ENCODE measurements at regions not wholly inside any gene's neighbourhood (a gene's known extent, or its start where the extent isn't known, plus 50 kb on each side); places are given as distances from the start of the nearest gene placed in this dataset.

- no peak for DNase-seq
Observed at GRCh38 chr5:164041105-164041504, 535.7 kb downstream of the MAT2B start.

GRCh38 chr5:164048359-164048926, 543.0 kb downstream of the MAT2B start:
- no peak for DNase-seq

- DNase-seq: no peak
Observed at GRCh38 chr5:164051745-164052144, 546.3 kb downstream of the MAT2B start.

- DNase-seq: no peak
Observed at GRCh38 chr5:164052536-164053093, 547.2 kb downstream of the MAT2B start.

- DNase-seq: no peak
Observed at GRCh38 chr5:164053123-164053522, 547.7 kb downstream of the MAT2B start.

- no peak for DNase-seq
Observed at GRCh38 chr5:164054461-164054860, 549.0 kb downstream of the MAT2B start.

- DNase-seq: no peak
Observed at GRCh38 chr5:164057121-164057520, 551.7 kb downstream of the MAT2B start.

GRCh38 chr5:164058621-164059020, 553.2 kb downstream of the MAT2B start:
- DNase-seq: no peak

GRCh38 chr5:164059471-164059870, 554.1 kb downstream of the MAT2B start:
- DNase-seq: no peak

- DNase-seq: no peak
Observed at GRCh38 chr5:164060786-164061355, 555.5 kb downstream of the MAT2B start.

- DNase-seq: no peak
Observed at GRCh38 chr5:164062304-164062703, 556.9 kb downstream of the MAT2B start.

GRCh38 chr5:164065266-164065665, 559.8 kb downstream of the MAT2B start:
- no peak for DNase-seq

- no peak for DNase-seq
Observed at GRCh38 chr5:164071671-164072070, 566.3 kb downstream of the MAT2B start.

- no peak for DNase-seq
Observed at GRCh38 chr5:164073081-164073480, 567.7 kb downstream of the MAT2B start.

- no peak for DNase-seq
Observed at GRCh38 chr5:164076556-164076955, 571.1 kb downstream of the MAT2B start.

GRCh38 chr5:164090358-164090757, 584.9 kb downstream of the MAT2B start:
- DNase-seq: no peak

- no peak for DNase-seq
Observed at GRCh38 chr5:164091836-164092235, 586.4 kb downstream of the MAT2B start.

GRCh38 chr5:164094291-164094690, 588.9 kb downstream of the MAT2B start:
- no peak for DNase-seq

GRCh38 chr5:164097749-164098148, 592.3 kb downstream of the MAT2B start:
- no peak for DNase-seq

- DNase-seq: no peak
Observed at GRCh38 chr5:164098531-164098930, 593.1 kb downstream of the MAT2B start.

GRCh38 chr5:164098979-164099378, 593.6 kb downstream of the MAT2B start:
- no peak for DNase-seq

GRCh38 chr5:164115420-164115819, 610.0 kb downstream of the MAT2B start:
- DNase-seq: no peak

- DNase-seq: no peak
Observed at GRCh38 chr5:164119806-164120447, 614.5 kb downstream of the MAT2B start.

GRCh38 chr5:164127527-164127926, 622.1 kb downstream of the MAT2B start:
- DNase-seq: no peak

Data from right kidney (tissue), 1 donor.